Neural cell (in vitro differentiated cells): ENCODE measurements at regions not wholly inside any gene's neighbourhood (a gene's known extent, or its start where the extent isn't known, plus 50 kb on each side); places are given as distances from the start of the nearest gene placed in this dataset.

Experiments
- CTCF ChIP-seq: fragments of 450-650 bp; IDR thresholded peaks from 2 replicates; pipeline ENCODE4 v1.5.1; 2014; ENCODE audit warnings: antibody characterized with exemption, mild to moderate bottlenecking, moderate library complexity; ENCODE audit not compliant: poor library complexity, severe bottlenecking
- EP300 ChIP-seq: fragments of 450-650 bp; conservative IDR thresholded peaks from 2 replicates; pipeline ENCODE4 v1.6.1; 2014; ENCODE audit warnings: antibody characterized with exemption, mild to moderate bottlenecking, moderate library complexity; ENCODE audit not compliant: poor library complexity, severe bottlenecking
- EZH2 ChIP-seq: fragments of 200-600, 300-800 bp; shearing (Covaris generic), sonication (generic); IDR thresholded peaks from 2 replicates; pipeline ENCODE4 v1.6.1; 2014; ENCODE audit warnings: antibody characterized with exemption, low read length, borderline replicate concordance, mild to moderate bottlenecking; ENCODE audit not compliant: insufficient read depth, poor library complexity, severe bottlenecking
- RAD21 ChIP-seq: fragments of 450-650 bp; conservative IDR thresholded peaks from 2 replicates; pipeline ENCODE4 v1.6.1; 2014; ENCODE audit warnings: antibody characterized with exemption, mild to moderate bottlenecking, moderate library complexity
- REST ChIP-seq: IDR thresholded peaks from 2 replicates; pipeline ENCODE4 v1.6.1; 2012; ENCODE audit warnings: borderline replicate concordance
- SMC3 ChIP-seq: fragments of 450-650 bp; conservative IDR thresholded peaks from 2 replicates; pipeline ENCODE4 v1.6.1; 2014; ENCODE audit warnings: antibody characterized with exemption, mild to moderate bottlenecking, moderate library complexity; ENCODE audit not compliant: poor library complexity
- TAF1 ChIP-seq: IDR thresholded peaks from 2 replicates; pipeline ENCODE4 v1.6.1; 2012; ENCODE audit warnings: low read depth

- TF ChIP-seq CTCF, result no peak
- TF ChIP-seq RAD21, result no peak
- TF ChIP-seq EP300, result no peak
- TF ChIP-seq TAF1, result no peak
- TF ChIP-seq EZH2, result no peak
- no peak for TF ChIP-seq SMC3
- no peak for TF ChIP-seq REST
These were observed 592.9 kb downstream of the TBC1D22A start for GRCh38 chr22:47355388-47355725.
